HG03066 (cell line): ENCODE measurements at regions not wholly inside any gene's neighbourhood (a gene's known extent, or its start where the extent isn't known, plus 50 kb on each side); places are given as distances from the start of the nearest gene placed in this dataset.
"Not testable (repeated sequence)": the region's sequence is repeated elsewhere in the genome, so short reads cannot be mapped to it uniquely, and the experiment has no call there.

ENCODE experiments used
- ATAC-seq: cut with Tn5 transposase; IDR thresholded peaks from one replicate; pipeline ENCODE4 v1.9.1; 2021; ENCODE audit warnings: low read depth; ENCODE audit not compliant: unreplicated experiment

DNA sequence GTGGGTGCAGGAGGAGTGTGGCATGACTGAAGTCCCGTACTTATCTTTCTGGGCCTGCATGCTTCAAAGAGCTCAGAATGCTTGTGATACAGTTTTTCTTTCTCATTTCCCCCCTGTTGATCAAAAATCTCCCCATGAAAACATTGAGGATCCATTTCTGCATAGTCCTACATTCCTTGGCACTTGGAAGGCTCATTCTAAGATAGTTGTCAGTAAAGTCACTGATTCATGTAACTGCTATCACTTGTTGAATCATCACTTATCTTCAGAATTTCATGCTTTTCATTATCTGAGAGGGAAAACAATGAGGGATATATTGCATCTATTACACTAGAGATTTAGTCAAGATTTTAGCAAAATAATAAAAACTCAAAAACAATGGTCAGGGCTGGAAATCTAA, 1953.1 kb upstream of the CDH6 start:
- ATAC-seq = no peak

DNA sequence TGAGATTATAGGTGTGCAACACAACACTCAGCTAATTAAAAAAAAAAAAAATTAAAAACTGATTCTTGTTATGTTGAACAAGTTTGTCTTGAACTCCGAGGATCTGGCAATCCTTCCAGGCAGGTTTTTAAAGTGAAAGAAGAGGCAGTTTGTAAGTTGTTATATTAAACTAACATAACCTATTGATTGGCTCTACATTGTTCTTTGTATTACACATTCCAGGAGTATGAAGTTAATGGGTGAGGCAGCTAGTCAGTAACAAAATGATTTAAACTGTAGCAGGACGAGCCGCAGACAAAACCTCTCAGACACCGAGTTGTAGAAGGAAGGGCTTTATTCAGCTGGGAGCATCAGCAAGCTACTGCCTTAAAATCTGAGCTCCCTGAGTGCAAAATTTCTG, 1953.9 kb upstream of the CDH6 start:
- no peak for ATAC-seq

DNA sequence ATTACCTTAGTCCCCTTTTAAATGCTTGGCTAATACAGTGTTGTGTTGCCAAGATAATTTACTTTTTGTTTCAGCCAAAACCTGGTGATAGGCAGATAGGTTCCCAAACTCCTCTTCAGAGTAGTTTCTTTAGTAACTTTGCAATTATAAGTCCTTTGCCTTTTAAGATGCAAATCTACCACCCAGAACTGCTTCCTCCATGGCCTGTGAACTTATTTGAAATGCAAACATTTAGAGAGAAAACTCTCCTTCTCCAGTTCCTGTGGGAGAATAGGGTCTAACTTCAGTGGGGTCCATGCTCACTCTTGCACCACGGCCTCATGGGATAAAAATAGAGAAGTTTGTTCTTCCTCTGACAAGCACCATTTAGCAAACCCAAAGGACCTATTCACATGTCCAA, 1955.4 kb upstream of the CDH6 start:
- ATAC-seq = no peak

DNA sequence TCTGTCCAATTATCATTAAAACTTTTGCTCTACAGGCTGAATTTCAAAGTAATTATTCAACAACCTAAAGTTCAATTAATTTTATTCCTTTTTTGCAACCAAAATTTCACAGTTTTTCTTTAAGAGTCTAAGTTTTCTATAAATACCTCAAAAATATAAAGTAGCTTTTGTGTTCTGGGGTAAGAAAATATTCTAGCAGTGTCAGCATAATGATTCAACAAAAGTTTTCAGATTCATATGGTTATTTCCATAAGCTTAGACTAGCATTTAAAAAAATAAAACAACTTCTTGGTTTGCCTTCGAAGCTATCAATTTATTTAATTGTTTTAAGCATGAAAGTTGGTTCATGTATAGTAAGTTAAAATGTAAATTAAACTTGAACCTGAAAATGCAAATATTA, 1962.3 kb upstream of the CDH6 start:
- no peak for ATAC-seq

DNA sequence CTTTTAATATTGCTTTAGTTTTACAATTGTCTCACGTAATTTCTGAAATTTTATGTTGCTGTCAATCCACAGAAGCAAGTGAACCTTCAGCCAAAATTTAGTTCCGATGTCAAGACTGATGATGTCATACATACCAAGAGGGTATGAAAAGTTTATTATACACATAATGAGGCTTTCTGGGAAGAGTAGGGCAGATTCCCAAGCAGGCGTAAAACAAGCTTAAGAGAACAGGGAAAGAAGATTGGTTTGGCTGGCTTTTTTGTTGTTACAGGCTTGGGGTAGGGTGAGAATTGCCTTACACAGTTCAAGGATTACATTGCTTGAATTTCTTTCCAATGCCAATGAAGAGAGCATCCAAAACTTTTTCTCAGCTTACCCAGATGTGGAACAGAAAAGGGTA, 1962.9 kb upstream of the CDH6 start:
- no peak for ATAC-seq

DNA sequence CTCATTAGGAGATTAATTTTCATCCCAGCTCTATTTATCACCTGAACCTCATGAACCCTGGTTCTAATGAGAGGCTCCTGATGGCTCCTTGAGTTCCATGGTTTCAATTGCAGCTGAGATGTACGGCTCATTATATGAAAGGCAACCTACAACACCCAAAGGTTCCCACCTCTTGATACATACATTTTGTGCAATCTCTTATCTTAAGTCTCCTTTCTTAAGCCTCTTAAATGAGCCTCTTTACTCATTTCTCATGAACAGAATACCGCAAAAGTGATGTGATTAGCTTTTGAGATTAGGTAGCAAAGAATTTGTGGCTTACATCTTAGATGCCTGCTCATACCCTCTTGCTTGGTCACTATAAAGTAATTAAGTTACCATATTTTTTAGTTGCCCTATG, 1964.0 kb upstream of the CDH6 start:
- no peak for ATAC-seq

DNA sequence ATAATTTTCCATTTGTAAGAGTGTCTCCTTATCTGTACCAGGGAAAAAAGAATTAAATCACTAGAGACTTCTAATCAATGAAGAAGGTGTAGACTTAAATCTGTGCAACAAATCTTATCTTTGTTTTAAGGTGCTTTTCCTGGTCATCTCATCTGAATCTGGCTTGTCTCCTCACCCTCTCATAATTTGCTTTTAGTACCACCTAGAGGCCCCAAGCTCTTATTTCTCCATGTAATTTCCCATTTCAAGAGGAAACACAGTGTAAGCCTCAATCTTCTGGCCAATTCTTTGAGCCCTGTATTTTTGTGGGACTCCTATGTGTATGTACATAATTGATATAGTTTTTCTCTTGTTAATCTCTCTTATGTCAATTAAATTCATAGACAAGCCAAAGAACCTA, 1975.3 kb upstream of the CDH6 start:
- ATAC-seq = no peak

DNA sequence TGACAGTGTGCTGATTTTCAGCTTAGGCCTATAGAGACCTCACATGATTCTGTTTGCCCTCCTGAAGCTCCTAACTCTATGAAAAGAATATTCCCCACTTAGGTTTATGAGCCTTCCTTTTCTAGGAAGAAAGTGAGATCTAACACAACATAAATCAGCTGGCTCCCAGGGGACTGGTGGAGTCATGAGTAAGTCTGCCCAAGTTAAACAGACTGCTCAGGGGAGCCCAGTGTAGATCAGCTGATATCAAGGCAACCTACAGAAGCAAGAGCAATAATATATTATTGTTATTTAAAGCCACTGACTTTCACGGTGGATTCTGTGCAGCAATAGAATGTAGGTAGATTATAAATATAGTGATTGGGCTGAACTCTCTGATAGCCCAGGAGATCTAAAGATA, 1978.6 kb upstream of the CDH6 start:
- no peak for ATAC-seq

DNA sequence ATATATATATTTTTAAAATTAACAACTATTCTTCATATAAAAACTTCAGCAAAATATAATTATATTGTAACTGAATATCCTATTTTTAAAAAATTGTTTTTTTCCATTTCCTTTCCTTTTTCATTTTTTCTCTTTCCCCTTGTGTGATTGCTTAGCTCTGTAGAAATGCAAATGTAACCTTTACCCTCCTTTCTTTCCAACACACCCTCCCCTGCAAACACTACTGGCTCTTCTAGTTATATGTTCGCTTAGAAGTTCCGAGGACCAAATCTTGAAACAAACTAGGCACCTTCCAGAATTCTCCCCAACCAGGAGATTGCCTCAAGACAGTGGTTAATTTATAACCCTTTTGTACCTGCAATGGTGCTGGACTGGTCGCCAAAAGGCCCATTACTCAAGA, 1980.0 kb upstream of the CDH6 start:
- no peak for ATAC-seq

DNA sequence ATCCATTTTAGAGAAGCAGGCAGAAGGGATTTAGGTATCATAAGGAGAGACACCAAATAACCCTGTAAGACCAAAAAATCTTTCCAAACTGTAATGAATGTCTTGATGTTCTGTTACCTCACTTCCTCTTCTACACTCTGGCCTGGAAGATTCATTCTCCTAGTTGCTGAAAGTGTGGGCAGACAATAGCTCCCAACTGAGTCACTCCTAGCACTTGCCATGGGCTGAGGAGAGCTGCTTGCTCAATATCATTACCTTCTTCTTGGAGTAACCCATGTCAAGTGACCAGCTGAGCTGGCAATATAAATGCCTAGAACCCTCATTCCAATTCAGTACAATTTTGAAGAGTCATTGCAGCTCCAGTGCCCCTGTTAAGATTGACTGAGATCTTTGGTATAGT, 1985.5 kb upstream of the CDH6 start:
- ATAC-seq = no peak

DNA sequence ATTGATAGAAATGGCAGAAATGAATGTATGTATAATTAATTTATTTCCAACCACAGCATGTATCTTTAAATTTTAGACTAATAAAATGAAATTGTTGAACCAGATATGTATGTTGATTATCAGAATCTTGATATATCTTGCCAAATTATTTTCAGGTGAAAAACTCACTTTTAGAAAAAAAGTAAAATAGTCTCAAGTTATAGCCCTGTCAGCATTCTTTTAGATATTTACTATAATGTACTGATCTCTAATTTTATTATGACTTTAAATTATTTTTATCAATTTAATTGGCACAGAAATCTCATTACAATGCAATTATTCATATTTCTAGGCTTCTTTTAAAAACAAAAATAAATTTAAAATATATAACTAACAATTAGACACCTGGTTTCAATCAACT, 1990.4 kb upstream of the CDH6 start:
- ATAC-seq = no peak

DNA sequence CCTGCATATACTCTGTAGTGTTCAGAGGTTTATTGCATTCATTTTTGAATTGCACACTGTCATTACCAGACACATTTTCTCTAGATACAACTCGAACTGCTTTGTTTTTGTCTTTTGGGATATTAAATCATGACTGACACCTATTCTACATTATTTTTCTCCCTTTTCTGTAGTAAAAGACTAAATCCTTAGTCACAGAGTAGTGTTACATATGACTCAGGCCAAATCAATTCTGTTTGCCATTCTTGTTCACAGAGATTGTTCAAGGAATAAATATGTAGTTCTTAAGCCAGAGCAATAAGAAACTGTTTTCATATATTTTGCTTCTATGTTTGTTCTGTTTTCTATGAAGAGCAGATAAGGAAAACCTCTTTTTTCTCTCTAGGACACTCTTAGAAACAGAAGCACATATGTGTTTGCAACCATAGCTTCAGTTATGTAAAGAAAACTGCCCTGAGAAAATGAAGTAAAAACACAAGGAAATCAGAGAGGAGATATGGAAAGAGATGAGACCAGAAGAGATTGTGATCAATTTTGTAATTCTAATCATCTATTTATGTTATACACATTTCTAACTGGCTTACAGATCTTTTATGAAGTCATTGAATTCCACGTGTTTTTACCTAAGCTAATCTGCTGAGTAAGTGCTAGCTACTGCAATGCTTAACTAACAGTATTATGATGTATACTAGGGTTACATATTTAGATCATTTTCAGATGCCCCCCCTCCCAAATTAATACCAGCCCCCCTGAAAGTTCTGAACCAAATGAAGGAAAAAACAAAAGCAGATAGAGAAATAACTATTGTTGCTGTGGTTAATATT, 1995.6 kb upstream of the CDH6 start:
- ATAC-seq = no peak

DNA sequence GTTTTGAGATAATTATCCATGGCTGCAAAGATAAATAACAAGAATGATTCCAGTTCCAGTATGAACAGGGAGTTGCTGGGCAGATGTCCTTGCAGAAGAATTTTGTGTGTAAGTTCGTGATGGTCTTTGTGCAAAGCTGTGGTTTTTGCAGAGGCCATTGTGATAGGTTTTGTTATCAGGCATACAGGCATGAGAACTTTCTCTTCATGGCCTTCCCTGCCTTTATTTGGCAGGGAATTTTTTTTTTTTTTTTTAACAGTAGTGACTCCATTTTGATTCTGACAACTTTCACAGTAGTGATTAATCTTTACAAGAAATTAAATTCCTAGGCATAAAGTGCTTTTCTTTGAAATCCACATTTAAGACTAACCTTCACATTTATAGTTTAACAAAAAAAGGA, 1999.5 kb upstream of the CDH6 start:
- no peak for ATAC-seq

DNA sequence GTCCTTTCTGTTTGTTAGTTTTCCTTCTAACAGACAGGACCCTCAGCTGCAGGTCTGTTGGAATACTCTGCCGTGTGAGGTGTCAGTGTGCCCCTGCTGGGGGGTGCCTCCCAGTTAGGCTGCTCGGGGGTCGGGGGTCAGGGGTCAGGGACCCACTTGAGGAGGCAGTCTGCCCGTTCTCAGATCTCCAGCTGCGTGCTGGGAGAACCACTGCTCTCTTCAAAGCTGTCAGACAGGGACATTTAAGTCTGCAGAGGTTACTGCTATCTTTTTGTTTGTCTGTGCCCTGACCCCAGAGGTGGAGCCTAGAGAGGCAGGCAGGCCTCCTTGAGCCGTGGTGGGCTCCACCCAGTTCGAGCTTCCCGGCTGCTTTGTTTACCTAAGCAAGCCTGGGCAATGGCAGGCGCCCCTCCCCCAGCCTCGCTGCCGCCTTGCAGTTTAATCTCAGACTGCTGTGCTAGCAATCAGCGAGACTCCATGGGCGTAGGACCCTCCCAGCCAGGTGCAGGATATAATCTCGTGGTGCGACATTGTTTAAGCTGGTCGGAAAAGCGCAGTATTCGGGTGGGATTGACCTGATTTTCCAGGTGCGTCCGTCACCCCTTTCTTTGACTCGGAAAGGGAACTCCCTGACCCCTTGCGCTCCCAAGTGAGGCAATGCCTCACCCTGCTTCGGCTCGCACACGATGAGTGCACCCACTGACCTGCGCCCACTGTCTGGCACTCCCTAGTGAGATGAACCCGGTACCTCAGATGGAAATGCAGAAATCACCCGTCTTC, 2002.0 kb upstream of the CDH6 start:
- not testable (repeated sequence) for ATAC-seq

DNA sequence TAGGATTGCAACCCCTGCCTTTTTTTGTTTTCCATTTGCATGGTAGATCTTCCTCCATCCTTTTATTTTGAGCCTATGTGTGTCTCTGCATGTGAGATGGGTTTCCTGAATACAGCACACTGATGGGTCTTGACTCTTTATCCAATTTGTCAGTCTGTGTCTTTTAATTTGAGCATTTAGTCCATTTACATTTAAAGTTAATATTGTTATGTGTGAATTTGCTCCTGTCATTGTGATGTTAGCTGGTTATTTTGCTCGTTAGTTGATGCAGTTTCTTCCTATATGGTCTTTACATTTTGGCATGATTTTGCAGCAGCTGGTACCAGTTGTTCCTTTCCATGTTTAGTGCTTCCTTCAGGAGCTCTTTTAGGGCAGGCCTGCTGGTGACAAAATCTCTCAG, 2003.1 kb upstream of the CDH6 start:
- ATAC-seq = not testable (repeated sequence)

DNA sequence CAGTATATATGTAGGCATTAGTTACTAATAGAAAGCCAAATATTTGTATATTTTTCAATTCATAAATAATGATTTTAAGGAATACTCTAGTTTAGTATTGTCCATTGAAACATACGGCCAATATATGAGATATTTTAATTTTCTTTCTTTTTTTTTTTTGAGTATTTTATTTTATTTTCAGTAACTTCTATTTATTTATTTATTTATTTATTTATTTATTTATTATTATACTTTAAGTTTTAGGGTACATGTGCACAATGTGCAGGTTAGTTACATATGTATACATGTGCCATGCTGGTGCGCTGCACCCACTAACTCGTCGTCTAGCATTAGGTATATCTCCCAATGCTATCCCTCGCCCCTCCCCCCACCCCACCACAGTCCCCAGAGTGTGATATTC, 2007.1 kb upstream of the CDH6 start:
- not testable (repeated sequence) for ATAC-seq

DNA sequence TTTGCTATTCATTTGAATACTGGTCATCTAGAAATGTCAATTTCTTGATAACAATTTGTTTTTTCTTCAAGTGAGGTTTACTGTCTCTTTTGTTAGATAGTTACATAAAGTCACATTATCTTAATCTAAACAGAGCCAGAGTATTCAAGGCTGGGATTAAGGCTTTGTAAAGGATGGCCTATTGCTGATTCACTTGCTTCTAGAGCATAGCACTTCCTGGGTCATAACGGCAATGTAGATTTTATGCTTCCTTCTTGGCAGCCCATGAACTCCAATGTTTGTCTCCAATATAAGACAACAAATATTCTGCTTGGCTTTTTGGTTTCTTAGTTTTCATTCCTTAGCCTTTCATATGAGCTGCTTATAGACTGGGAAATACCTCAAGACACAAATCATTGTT, 2007.9 kb upstream of the CDH6 start:
- no peak for ATAC-seq

DNA sequence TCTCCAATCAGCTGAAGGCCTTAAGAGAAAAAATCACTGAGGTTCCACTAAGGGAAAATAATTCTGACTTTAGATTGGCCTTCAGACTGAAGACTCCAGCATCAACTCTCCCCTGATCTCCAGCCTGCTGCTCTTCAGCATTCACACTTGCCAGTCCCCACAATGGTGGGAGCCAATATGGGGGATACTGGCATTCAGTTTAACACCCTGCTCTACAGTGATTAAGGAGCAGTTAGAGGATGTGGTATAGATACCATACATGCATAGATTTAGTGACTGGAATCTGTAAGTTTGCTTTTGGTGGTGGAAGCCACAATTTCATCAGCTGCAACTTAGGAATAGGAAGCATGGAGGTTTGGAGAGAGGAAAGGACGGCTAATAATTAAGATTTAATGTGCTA, 2017.7 kb upstream of the CDH6 start:
- ATAC-seq = no peak

DNA sequence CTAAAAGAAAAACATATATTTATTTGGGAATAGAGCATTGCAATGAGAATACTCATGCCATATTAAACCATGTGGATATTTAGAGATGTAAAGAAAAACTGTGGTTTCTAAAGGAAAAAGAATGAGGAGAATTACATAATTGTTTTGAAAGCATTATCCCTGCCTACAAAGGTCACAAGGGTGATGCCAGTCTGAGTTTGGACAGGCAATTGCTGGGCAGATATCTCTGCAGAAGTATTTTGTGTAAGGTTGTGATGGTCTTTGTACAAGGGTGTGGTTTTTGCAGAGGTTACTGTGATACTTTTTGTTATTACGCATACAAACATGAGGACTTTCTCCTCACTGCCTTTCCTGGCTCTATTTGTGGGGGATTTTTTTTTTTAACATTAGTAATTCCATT, 2022.9 kb upstream of the CDH6 start:
- no peak for ATAC-seq

DNA sequence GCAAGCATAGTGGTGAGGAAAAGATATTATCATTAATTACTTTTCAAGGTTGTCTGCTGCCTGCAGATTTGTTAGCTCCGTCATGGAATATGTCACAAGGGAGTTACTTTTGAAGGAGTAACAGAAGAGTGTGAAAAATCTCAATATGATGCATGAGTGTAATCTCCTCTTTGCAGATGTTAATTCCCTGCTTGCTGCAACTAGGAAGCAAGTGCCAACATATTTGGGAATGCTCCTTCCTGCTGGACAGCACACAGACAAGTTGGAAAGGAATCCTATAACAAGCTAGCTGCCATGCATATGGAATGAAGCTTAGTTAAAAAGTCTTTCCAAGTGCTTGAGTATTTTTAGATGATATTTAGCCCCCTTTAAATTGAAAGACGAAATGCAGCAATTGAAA, 2023.6 kb upstream of the CDH6 start:
- ATAC-seq = no peak

DNA sequence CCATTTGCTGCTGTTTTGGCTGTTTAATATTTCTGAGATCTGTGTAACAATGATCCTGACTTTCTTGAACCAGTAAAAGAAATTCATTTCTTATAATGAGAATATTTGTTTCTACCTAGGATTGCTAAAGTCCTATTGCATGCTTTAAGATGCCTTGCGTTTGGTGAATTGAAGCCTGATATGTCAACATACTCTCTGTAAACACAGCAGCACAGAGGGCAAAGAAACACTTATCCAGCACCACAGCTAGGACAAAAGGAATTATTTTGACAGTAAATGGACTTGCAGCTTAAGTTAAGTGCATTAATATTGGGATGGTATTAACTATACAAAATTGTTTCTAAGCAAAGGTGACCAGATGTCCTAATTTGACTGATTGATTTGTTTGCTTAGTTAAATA, 2031.2 kb upstream of the CDH6 start:
- no peak for ATAC-seq
